ENCODE measurements at regions not wholly inside any gene's neighbourhood (a gene's known extent, or its start where the extent isn't known, plus 50 kb on each side); places are given as distances from the start of the nearest gene placed in this dataset.

- DNase-seq (ENCODE audit: low read depth) = no peak
These were observed 321.5 kb upstream of the PKDCC start for GRCh38 chr2:41726364-41726763.

- no peak for DNase-seq (ENCODE audit: low read depth)
These were observed 320.7 kb upstream of the PKDCC start for GRCh38 chr2:41727152-41727551.

- DNase-seq (ENCODE audit: low read depth) = no peak
These were observed 320.1 kb upstream of the PKDCC start for GRCh38 chr2:41727711-41728110.

GRCh38 chr2:41728788-41729338 lies 319.0 kb upstream of the PKDCC start:
- DNase-seq (ENCODE audit: low read depth) = no peak

GRCh38 chr2:41729800-41730364 lies 317.9 kb upstream of the PKDCC start:
- no peak for DNase-seq (ENCODE audit: low read depth)

GRCh38 chr2:41735006-41735405 lies 312.8 kb upstream of the PKDCC start:
- DNase-seq (ENCODE audit: low read depth) = no peak

- no peak for DNase-seq (ENCODE audit: low read depth)
These were observed 312.3 kb upstream of the PKDCC start for GRCh38 chr2:41735476-41735875.

- no peak for DNase-seq (ENCODE audit: low read depth)
These were observed 311.7 kb upstream of the PKDCC start for GRCh38 chr2:41736105-41736567.

GRCh38 chr2:41736586-41736985 lies 311.2 kb upstream of the PKDCC start:
- no peak for DNase-seq (ENCODE audit: low read depth)

GRCh38 chr2:41737888-41738287 lies 309.9 kb upstream of the PKDCC start:
- DNase-seq (ENCODE audit: low read depth) = no peak

- no peak for DNase-seq (ENCODE audit: low read depth)
These were observed 305.7 kb upstream of the PKDCC start for GRCh38 chr2:41741951-41742595.

GRCh38 chr2:41743324-41743723 lies 304.5 kb upstream of the PKDCC start:
- DNase-seq (ENCODE audit: low read depth) = no peak

- no peak for DNase-seq (ENCODE audit: low read depth)
These were observed 297.0 kb upstream of the PKDCC start for GRCh38 chr2:41750829-41751228.

- DNase-seq (ENCODE audit: low read depth) = no peak
These were observed 287.9 kb upstream of the PKDCC start for GRCh38 chr2:41759880-41760279.

- DNase-seq (ENCODE audit: low read depth) = no peak
These were observed 284.7 kb upstream of the PKDCC start for GRCh38 chr2:41763141-41763540.

GRCh38 chr2:41764131-41764530 lies 283.7 kb upstream of the PKDCC start:
- DNase-seq (ENCODE audit: low read depth) = no peak

GRCh38 chr2:41764919-41765318 lies 282.9 kb upstream of the PKDCC start:
- DNase-seq (ENCODE audit: low read depth) = no peak

GRCh38 chr2:41768310-41768709 lies 279.5 kb upstream of the PKDCC start:
- DNase-seq (ENCODE audit: low read depth) = no peak

GRCh38 chr2:41771710-41772109 lies 276.1 kb upstream of the PKDCC start:
- DNase-seq (ENCODE audit: low read depth) = no peak

GRCh38 chr2:41772697-41773096 lies 275.1 kb upstream of the PKDCC start:
- no peak for DNase-seq (ENCODE audit: low read depth)

- DNase-seq (ENCODE audit: low read depth) = no peak
These were observed 273.7 kb upstream of the PKDCC start for GRCh38 chr2:41774011-41774605.

GRCh38 chr2:41775366-41776025 lies 272.3 kb upstream of the PKDCC start:
- DNase-seq (ENCODE audit: low read depth) = no peak

GRCh38 chr2:41779888-41780287 lies 267.9 kb upstream of the PKDCC start:
- no peak for DNase-seq (ENCODE audit: low read depth)

All from fibroblast of gingiva (primary cell).